HUDEP-2 (cell line): ENCODE measurements at regions not wholly inside any gene's neighbourhood (a gene's known extent, or its start where the extent isn't known, plus 50 kb on each side); places are given as distances from the start of the nearest gene placed in this dataset.
A peak's percentile ranks its signal among the peaks of the same experiment; 100 is the strongest.

Experiments
- DNase-seq, 76 experiments: peaks; one replicate each; lab custom pipeline; 2025; ENCODE audit not compliant: unreplicated experiment in 76 of 76; lab: John Stamatoyannopoulos, UW

- DNase-seq, result no peak
These were observed 276.0 kb downstream of the ENC1 start for GRCh38 chr5:74364507-74364906.

- DNase-seq, result no peak
These were observed 276.8 kb downstream of the ENC1 start for GRCh38 chr5:74363603-74364205.

DNA sequence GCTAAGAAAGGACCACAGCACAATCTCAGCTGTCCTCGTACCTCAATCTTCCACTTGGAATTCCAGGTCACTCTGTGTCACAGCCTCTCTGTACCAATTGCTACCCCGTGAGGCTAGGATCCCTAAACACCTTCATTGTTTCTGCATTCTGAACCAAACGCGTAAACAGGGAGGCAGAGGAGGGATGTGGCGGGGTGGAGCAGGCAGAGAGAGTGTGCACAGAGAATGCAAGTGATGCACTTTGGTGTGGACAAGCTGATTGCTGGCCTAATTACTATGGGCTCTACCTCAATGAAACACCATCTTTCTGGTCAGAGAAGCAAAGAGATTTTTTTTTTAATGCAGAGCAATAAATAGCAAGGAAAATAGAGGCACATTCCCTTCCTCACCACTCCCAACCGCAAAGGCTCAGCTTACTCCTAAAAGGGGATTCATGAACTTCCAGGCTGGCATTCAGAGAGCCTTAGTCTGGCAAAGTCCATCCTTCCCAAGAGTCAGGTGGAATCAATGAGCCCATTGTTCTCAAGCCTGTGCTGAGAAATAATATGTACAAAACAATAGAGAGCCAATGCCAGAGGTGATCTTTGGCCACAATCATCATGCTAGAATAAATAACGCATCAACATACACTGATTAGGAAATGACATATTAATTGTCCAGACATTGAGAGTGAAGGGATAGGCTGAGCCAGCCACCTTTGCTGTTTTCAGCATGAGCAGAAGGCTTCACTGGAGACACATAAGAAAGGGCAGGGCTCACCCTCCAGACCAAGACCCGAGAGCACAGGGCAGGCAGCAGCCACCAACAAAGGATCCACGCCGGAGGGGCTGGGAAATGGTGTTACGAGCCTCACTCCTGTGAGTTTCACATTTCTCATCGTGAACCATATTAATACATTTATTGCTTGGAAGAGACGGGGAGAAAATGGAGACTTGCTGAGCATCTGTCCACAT is 278.8 kb downstream of the ENC1 start:
- no peak for DNase-seq

- no peak for DNase-seq
These were observed 279.9 kb downstream of the ENC1 start for GRCh38 chr5:74360535-74361210.

DNA sequence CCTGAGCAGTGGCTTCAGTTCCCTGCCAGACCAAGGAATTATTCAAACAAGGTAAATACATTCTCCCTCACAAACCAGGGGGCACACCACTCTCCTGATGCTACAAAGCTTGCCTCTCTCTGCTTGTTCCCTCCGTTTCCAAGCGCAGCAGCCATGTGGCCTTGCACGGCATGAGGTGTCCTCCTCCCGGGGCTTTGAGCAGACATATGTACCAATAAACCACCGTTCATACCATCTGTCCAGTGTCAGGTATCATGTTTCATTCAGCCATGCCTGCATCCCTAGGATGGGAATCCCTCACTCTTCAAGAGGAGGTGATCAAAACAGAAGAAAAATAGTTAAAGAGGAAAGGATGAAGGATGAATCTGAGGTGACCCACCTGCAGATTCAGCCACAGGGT is 282.7 kb downstream of the ENC1 start:
- no peak for DNase-seq

DNA sequence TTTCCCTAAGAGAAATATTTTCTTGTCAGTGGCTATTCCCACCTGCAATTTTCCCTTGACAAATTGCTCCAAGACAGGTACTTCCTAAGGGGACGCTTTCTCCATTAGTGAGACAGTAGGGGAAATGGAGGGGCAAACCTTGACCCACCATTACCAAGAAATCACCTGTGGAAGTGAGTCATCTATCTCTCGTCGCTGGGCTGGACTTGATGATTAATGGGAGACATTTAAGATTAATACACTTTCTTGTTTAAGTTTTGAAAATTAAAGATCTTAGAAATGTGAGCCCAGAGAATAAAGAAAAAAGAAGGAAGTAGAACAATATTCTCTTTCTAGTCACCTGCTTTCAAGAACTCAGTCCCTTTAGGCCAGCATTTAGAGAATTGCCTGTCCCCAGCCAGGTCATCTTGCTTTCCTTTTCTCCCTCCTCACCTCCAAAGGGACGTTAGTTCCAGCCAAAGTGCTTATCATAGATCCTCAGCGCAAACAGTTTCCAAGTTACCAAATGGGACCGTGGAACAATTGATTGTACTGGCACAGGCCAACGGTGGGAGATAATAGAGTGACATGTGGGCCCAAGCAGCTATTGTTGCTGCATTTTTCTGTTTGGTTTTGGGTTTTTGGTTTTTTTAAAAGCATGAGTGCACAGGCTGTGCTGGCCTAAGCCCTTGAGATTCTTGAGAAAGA is 284.4 kb downstream of the ENC1 start:
- DNase-seq, result no peak

- no peak for DNase-seq
These were observed 285.3 kb downstream of the ENC1 start for GRCh38 chr5:74355041-74355824.

DNA sequence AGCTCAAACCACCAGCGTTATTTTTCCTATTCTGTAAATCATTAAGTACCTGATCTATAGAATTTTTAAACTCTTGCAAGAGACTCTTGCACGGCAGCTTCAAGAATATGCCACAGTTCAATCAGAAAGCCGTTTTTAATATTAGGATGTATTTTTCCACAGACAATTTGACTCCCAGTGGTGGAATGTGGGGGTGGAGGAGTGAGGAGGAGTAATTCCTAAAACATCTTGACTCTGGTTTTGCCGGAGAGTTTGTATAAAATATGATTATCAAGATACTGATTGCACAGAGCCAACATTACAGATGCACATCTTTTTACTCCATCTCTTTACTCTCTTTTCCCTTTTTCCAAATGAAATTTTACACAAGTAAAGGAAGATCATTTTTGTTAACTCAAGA is 288.3 kb downstream of the ENC1 start:
- DNase-seq, result no peak

DNA sequence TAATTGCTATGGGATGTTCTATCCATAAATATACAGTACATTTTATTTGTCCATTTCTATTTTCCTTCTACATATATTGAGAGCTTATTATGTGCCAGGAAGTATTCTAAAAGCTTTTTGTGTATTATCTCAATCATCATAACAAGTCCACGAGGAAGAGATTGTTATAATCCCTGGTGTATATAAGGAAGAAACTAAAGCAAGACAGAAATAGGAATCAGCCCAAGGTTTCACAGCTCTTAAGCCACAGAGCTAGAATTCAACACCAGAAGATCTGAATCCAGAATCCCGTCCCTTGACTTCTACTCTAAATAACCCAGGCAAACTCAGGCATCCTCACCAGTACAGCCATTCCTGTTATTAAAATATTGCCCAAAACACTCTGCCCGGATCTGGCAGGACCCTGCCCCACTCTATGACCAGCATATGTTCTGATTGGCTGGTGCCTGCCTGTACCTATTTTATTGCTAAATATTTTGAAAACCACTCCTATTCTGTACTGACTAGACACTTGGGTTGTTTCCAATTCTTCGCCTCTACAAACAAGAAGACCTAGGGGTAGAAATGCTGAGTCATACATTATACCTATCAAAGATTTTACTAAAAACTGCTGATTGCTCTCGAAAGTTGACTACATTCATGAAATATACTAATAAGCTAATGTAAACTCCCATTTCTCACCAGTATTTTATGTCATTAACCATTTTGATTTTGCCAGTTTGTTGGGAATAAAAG is 297.4 kb downstream of the ENC1 start:
- DNase-seq, result no peak

- no peak for DNase-seq
These were observed 298.3 kb downstream of the ENC1 start for GRCh38 chr5:74342182-74342581.

GRCh38 chr5:74341221-74341620 is 299.3 kb downstream of the ENC1 start:
- DNase-seq, result no peak

DNA sequence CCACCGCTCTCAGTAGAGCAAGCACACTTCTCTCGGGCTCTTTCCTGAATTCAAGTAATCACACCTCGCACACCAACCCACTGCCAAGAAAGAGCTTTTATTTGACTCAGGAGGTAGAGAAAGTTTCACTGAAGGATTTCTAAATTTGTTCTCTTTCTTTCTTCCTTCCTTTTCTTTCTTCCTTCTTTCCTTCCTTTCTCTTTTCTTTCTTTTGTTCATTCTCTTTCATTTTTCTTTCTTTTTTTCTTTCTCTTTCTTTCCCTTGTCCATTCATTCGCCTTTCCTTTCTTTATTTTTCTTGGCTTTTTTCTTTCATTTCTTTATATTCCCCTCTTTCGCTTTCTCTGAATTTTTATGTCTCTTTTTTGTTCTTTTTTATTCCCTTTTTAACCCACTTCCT is 300.1 kb downstream of the ENC1 start:
- DNase-seq, result no peak

DNA sequence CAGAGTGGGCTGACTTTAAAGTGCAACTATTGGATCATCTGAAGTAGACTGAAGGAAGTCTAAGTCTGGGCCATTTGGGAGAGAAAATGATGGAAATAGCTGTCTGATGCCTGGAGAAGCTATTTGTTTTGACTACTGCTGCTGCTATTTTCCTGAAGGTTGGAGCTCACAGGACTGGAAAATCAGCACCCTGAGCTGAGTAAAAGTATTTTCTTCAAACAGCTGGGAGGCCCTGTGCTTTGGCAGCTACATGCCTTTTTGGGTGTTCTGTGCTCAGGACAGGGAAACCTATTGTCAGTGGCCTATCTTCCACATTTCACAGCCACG is 302.6 kb downstream of the ENC1 start:
- no peak for DNase-seq

DNA sequence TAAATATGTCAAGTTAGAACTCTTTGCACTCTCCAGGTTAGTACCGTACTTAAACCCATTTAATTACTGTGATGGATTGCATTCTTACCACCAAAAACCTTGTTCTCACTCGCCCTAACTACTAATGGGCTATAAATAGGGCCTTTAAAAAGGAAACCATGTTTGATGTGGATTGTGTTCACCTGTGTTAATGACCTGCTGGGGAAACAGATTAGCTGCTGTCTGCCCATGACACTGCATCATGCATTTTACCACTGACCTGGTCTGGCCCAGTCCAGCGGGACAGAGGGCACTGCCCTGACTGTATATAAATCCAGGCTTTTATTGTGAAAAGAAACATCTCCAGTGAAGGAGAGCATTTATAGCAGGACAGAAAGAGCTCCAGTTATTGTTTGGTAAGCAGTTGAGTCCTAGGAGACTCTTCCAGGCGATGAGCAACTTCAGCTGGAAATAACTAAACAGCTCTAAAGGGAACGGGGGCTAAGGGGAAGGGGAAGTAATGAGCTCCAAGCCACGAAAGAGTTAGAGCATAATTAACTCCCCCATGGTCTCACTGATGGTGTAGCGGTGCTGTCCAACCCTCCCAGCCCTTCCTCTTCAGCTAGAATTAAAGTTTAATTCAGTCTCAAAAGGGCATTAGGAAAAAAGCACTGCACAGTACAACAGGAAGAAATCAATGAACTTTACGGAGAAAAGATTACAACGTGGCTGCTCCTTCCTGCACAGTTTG is 303.1 kb downstream of the ENC1 start:
- DNase-seq, result no peak

DNA sequence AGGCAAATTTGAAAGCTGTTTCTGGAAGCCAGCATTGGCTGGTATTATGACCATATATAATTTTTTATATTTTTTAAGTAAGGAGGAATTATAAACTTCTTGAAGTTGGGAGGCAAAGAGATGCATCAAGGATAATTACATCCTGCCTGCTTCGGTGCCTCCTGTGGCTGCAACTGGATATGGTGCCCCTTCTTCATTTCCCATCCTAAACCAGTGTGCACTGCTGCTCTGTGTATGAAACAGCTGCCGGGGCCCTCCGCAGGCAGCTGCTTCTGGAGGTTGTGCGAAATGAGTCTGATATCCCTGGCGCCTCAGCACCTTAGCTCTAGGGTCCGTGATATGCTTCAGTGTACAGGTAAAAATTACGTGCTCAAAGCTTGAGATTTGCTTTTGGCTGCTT is 304.2 kb downstream of the ENC1 start:
- no peak for DNase-seq

GRCh38 chr5:74334762-74335384 is 305.7 kb downstream of the ENC1 start:
- peak in 5 of 76 experiments; percentile 1 to 46 (median 19) for DNase-seq

- DNase-seq, result peak in 26 of 76 experiments; percentile 3 to 54 (median 20)
These were observed 306.3 kb downstream of the ENC1 start for GRCh38 chr5:74334062-74334761.

- DNase-seq, result no peak
These were observed 307.1 kb downstream of the ENC1 start for GRCh38 chr5:74333430-74333829.
